PC-3 (cell line): ENCODE measurements at regions not wholly inside any gene's neighbourhood (a gene's known extent, or its start where the extent isn't known, plus 50 kb on each side); places are given as distances from the start of the nearest gene placed in this dataset.

Experiments
- EZH2 ChIP-seq: fragments of 300-600 bp; sonication (generic); IDR thresholded peaks from one replicate; pipeline ENCODE4 v1.6.1; 2017; ENCODE audit warnings: antibody characterized with exemption, mild to moderate bottlenecking, low read length; ENCODE audit not compliant: unreplicated experiment
- EZH2phosphoT487 ChIP-seq: fragments of 300-600 bp; sonication (generic); IDR thresholded peaks from 2 replicates; pipeline ENCODE4 v1.6.1; 2018; ENCODE audit warnings: mild to moderate bottlenecking, antibody characterized with exemption, low read length, borderline replicate concordance
- TF ChIP-seq, protein P1 (sequence below): fragments of 300-600 bp; sonication (generic); conservative IDR thresholded peaks from 2 replicates; pipeline ENCODE4 v1.5.1; 2017; ENCODE audit warnings: antibody characterized with exemption, low read depth, mild to moderate bottlenecking, low read length

DNA sequence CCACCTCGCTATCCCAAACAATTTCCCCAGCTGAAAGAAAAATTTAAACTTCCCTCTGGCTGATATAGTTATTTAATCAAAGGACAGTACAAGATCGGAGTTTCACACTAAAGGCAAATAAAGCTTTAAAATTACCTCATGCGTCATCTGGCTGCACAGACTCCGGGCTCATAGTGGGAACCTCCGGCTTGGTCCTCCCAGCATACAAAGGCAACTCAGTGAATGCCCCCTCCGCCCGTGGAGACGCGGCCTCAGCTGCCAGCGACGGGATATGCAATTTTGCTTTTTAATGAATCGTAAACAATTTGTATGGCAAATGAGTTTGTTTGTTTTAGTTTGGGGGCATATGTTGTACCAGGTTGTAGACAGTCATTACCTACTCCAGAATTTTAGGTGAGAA is 214.6 kb upstream of the NFIA start:
- TF ChIP-seq EZH2 (no peak), EZH2phosphoT487 (no peak)
- TF ChIP-seq, protein P1, sequence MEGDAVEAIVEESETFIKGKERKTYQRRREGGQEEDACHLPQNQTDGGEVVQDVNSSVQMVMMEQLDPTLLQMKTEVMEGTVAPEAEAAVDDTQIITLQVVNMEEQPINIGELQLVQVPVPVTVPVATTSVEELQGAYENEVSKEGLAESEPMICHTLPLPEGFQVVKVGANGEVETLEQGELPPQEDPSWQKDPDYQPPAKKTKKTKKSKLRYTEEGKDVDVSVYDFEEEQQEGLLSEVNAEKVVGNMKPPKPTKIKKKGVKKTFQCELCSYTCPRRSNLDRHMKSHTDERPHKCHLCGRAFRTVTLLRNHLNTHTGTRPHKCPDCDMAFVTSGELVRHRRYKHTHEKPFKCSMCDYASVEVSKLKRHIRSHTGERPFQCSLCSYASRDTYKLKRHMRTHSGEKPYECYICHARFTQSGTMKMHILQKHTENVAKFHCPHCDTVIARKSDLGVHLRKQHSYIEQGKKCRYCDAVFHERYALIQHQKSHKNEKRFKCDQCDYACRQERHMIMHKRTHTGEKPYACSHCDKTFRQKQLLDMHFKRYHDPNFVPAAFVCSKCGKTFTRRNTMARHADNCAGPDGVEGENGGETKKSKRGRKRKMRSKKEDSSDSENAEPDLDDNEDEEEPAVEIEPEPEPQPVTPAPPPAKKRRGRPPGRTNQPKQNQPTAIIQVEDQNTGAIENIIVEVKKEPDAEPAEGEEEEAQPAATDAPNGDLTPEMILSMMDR, result no peak
